HG03045 (cell line): ENCODE measurements at regions not wholly inside any gene's neighbourhood (a gene's known extent, or its start where the extent isn't known, plus 50 kb on each side); places are given as distances from the start of the nearest gene placed in this dataset.

Source experiments
- ATAC-seq: cut with Tn5 transposase; IDR thresholded peaks from one replicate; pipeline ENCODE4 v1.9.1; 2021; ENCODE audit warnings: mild to moderate bottlenecking, moderate library complexity; ENCODE audit not compliant: unreplicated experiment

- no peak for ATAC-seq
These were observed 194.7 kb upstream of the RREB1 start for GRCh38 chr6:6912817-6913744.

DNA sequence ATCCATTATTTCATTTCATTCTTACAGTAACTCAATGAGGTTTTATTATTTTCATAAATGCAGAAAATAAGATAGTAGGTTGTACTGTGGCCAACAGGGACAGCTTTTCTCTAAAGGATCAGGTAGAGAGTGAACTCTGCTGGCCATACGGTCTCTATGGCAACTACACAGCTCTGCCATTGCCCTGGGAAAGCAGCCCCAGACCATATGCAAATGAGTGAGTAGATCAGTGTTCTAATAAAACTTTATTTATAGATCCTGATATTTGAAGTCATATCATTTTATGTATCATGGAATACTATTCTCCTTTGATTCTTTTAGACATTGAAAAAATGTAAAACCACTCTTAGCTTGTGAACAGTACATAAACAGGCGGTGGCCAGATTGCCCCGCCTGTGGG, 192.5 kb upstream of the RREB1 start:
- ATAC-seq = no peak

DNA sequence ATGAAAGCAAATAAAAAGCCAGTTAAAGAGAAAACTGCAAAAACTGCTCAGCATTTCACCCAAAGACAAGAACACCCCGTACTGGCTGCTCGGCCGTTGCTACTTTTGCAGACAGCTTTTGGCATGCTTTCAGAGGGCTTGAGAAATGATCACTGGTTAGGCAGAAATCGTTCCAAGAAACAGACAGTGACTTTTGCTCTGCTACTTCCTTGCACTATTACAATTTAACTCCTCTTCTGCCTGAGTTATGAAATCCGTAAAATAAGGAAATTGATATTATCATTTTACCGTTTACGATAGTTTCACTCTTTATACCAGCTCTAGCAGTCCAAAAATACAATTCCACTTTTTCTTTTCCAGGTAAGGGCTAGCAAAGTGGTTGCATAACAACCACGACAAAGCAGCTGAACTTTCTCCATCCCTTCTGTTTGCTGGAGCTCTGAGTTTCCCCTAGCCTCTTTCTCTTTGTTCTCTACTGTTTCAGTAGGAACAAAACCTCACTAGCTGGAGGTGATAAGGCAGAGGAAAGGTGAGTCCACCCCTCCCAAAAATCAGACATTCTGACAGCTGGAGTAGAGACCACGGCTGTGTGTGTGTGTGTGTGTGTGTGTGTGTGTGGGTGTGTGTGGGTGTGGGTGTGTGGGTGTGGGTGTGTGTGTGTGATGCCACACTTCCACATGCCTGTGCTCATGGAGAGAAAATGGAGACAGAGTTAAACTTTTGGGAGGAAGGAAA, 191.8 kb upstream of the RREB1 start:
- no peak for ATAC-seq

DNA sequence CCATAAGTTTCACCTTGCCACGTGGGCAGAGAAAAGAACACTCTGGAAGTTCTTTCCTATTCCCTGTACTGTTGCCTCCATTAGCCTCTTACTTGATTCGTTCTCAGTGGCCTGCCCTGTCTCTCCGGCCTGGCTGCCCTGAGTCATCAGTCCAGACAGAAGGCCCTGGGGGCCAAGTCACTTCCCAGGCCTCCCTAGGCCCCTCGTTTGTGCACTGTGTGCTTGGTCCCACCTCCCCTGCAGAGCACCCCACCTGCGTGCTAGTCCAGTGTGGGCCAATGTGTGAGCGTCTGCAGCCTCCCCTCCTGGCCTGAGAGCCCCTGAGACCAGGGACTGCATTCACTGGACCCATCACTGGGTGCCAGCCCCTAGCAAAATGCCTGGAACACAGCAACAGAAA, 191.2 kb upstream of the RREB1 start:
- no peak for ATAC-seq

GRCh38 chr6:6918216-6918983, 189.4 kb upstream of the RREB1 start:
- ATAC-seq = peak; percentile 93

DNA sequence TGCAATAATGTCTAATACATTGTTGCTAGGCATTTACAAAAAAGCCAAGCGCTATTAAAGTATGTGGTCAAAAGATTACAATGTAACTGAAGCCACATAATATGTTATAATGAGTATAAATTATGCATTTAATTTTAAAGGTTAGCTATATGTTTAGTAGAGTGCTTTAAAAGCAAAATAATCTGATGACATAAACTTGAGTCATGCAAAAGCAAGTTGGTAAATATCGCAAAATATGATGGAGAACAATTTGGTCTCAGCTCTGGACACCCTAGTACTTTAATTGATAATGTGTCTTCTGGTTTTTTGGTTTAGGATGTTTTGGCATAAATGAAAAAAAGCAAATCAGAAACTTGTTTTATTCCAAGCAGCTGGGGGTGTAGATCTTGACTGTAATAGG, 188.6 kb upstream of the RREB1 start:
- no peak for ATAC-seq

DNA sequence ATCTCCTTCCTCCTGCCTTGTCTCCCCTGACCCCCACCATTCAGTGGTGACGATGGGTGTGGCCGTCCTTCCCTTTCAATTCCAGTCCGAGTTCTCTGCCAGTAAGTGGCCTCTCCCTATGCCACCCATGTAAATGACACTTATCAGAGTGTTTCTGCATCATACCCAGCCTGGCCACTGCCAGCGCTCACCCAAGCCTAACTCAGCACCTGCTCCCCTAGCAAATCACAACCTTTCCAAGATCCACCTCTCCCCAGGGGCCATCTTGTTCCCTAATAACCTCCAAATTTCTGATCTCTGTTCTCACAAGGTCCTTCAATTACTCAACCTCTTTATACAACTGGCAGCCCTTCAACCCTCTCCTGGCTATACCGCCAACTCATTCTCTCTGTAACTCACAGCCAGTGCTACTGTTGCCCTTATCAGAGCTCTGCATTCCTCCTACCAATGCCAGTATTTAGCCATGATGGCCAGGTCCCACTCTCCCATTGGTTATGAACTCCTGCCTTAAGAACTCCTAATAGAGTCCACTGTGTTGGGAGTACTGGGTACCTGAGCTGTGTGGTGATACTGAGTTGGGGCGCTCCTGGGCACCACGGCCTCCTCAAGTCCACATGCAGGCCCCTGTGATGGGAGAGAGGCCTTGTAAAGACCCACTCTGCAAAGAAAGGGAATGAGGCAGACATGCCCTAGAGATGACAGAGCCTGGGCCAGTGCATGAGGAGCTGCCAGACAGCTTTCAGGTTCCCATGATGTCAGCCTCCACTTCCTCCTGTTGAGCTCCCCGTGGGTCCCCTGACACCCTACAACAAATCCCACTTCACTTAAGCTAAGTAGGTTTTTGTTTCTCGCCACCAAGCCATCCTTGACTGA, 187.4 kb upstream of the RREB1 start:
- ATAC-seq = no peak

- no peak for ATAC-seq
These were observed 186.8 kb upstream of the RREB1 start for GRCh38 chr6:6920987-6921313.

GRCh38 chr6:6922166-6922565, 185.6 kb upstream of the RREB1 start:
- no peak for ATAC-seq

DNA sequence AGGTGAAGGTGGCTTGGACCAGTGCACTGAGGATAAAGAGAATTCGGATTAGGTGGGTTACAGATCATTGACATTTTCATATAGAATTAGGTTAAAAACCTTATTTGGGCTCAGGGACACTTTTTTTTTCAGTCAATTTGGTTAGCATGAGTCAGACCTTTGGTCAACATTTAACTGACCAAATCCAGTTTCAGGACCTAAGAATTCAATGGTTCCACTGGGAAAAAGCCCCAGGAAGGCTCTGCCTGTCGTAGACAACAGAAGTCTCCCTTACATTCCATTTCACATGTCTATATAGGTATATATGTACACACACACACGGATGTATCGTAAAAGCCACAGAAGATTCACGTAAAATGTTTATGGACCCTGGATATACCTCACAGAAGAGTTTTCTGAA, 184.2 kb upstream of the RREB1 start:
- no peak for ATAC-seq

DNA sequence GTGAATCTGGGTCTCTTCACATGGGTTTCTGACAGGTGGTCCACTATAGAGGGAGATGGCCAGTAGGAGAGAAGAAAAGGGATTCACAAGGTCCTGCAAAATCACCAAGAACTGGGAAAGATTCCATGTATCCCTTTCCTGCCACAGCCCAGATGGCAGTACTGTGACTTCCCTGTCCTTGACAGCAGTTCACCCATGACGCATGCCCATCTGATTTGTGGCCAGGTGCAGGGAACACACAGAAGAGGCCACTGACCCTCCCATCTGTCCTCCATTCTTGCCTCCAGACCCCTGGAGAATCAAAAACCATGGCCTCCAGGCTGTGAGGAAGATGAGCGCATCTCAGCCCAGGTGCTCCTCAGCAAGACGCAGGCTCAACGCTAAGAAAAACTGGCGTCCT, 183.1 kb upstream of the RREB1 start:
- no peak for ATAC-seq

- no peak for ATAC-seq
These were observed 182.2 kb upstream of the RREB1 start for GRCh38 chr6:6925391-6926164.

DNA sequence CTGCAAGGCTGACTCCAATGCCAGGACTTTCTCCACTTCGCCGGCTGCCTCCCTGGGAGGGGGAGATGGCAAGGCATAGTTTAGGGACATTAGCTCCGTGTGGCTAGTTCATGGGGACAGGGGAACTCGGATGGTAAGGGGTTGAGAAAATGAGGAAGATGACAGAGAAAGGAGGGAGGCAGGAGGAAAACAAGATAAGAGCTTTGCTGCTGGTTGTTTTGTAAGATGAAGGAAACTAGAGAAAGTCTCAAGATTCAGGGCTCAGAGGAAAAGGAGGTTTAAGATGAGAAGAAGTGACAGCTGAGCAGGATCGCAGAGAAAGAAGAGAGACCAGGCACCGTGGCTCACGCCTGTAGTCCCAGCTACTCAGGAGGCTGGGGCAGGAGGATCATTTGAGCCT, 180.9 kb upstream of the RREB1 start:
- ATAC-seq = no peak

DNA sequence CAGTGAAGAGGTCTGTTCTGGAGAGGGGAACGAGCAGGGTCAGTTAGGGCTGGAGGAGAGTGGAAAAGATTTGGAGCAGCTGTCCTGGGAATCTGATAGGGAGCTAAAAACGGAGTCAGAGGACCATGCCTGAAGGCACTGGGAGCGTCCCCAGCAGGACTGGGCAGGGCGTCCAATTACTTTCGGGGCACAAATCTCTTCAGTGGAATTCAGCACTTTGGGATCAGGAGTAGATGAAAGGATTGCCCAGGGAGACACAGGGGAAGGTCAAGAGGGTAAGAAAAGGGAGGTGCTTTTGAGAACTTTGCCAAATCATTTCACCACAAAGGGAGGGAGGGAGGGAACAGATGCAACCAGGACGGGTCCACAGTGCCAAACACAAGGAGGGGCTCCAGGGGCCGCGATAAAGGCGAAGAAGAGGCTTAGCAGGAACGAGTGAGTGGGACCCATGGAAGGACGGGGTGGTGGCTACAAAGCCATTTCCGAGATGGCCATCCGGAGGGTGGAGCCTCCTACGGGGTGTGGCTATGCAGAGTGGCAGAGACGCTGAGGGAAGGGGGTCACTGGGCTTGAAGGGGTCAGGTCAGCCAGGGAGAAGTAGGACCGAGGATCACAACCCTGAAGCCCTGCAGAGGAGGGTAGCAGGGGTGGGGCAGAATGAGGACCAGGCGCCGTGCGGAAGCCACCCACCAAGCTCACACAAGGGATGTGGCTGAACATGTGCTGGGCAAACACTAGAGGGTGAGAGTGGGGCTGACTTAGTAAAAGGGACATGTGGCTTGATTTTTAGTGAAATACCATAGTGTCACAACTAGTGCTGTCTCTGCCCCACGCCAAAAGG, 180.0 kb upstream of the RREB1 start:
- ATAC-seq = no peak

- no peak for ATAC-seq
These were observed 177.4 kb upstream of the RREB1 start for GRCh38 chr6:6930223-6930880.

DNA sequence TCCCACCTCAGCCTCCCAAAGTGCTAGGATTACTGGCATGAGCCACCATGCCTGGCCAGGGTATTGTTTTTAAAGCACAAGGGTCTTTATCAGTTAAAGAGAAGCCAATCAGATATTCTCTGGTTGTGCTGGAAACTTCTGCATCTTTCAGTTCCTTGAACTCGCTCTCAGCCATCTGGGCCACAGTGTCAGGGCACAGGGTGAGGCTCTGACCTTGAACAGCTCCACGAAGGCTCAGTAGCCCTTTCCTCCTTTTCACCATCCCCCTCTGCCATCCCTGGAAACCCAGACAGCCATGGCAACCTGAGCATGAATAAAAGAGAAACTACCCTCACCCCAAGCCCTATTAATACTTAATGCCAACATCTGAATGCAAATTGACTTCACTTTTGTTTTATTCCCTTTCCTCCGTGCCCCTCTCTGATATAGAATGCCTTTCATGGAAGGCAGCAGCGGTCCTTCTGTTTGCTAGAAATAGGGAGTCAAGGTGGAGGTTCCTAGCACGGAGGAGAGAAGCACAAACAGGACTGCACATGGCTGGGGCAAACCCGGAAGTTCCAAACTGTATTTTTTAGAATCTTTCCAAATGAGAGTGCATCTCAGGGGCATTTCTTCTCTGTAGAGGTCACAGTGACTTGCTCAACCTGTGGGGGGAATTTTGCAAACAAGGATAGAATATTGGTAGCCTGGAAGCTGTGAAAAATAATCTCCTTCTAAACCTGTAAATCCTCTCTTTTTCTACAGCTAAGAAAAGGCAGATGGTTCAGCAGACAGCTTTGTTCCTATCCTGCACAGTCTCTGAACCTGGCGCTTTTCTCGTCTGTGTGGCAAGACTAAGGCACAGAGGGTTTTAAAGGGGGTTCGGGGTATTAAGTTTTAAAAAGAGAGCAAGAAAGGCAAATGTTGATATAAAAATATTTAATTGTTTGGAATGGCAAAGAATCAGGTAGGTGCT, 176.4 kb upstream of the RREB1 start:
- ATAC-seq = no peak

DNA sequence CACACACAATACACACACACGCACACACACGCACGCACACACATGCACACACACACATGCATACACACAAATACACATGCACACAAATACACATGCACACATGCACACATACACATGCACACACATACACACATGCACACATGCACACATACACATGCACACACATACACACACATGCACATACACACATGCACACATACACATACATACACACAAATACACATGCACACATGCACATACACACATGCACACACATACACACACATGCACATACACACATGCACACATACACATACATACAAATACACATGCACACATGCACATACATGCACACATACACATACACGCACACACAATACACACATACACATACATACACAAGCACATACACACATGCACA, 175.4 kb upstream of the RREB1 start:
- no peak for ATAC-seq
